ENCODE measurements at regions not wholly inside any gene's neighbourhood (a gene's known extent, or its start where the extent isn't known, plus 50 kb on each side); places are given as distances from the start of the nearest gene placed in this dataset.

DNA sequence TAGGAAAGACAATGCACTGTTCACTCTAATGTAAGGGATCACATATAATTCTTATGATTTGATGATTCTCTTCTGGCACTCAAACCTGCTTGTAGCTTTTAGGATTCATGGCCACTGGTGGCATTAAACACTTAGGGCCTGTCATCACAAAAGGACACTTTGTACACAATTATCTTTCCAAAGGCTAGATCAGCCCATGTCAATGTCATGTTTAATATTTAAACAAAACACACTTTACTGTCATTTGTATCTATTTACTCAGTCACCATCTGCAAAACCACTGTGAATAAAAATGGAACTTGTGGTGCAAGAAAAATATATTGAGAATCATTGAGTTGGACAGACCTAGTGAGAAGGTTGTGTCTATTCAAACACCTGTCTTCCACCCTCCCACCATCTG lies 83.6 kb upstream of the TTC29 start:
- TF ChIP-seq, protein P1, sequence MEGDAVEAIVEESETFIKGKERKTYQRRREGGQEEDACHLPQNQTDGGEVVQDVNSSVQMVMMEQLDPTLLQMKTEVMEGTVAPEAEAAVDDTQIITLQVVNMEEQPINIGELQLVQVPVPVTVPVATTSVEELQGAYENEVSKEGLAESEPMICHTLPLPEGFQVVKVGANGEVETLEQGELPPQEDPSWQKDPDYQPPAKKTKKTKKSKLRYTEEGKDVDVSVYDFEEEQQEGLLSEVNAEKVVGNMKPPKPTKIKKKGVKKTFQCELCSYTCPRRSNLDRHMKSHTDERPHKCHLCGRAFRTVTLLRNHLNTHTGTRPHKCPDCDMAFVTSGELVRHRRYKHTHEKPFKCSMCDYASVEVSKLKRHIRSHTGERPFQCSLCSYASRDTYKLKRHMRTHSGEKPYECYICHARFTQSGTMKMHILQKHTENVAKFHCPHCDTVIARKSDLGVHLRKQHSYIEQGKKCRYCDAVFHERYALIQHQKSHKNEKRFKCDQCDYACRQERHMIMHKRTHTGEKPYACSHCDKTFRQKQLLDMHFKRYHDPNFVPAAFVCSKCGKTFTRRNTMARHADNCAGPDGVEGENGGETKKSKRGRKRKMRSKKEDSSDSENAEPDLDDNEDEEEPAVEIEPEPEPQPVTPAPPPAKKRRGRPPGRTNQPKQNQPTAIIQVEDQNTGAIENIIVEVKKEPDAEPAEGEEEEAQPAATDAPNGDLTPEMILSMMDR (optimal IDR thresholded peaks at IDR 0.05 in 1 of 3, IDR thresholded peaks at IDR 0.05 in 1 of 3, conservative IDR thresholded peaks at IDR 0.05 in 1 of 3; ENCODE audit: extremely low read depth in 1 of 3, insufficient read depth in 2 of 3, low read length in 3 of 3): no peak
- no peak for TF ChIP-seq EZH2 (IDR thresholded peaks at IDR 0.05; ENCODE audit: low read length)
- Histone ChIP-seq H2AFZ (ENCODE audit: control insufficient read depth, low read length) (no peak overlapping the region), H3K4me3 (ENCODE audit: control insufficient read depth in 2 of 3, extremely low read depth in 1 of 3, insufficient read depth in 2 of 3, low read depth in 1 of 3, low read length in 3 of 3) (no peak overlapping the region), H3K4me1 (ENCODE audit: control insufficient read depth, extremely low read depth, insufficient read depth, low read length) (no peaks in the 10 kb centered on the region), H3K36me3 (ENCODE audit: control insufficient read depth in 2 of 2, extremely low read depth in 1 of 2, insufficient read depth in 2 of 2, low read length in 2 of 2) (no peaks in the 10 kb centered on the region), H3K27me3 (ENCODE audit: control insufficient read depth, extremely low read depth, insufficient read depth, low read length) (no peaks in the 10 kb centered on the region), H3K79me2 (ENCODE audit: control insufficient read depth, insufficient read depth, low read length) (no peaks in the 10 kb centered on the region), H3K27ac (ENCODE audit: control insufficient read depth, insufficient read depth, low read length) (no peak overlapping the region), H3K9me3 (ENCODE audit: control insufficient read depth, low read depth, low read length) (no peaks in the 10 kb centered on the region), H3K9me1 (ENCODE audit: control insufficient read depth, extremely low read depth, insufficient read depth, low read length) (no peaks in the 10 kb centered on the region), H4K20me1 (ENCODE audit: control insufficient read depth, extremely low read depth, insufficient read depth, low read length) (no peaks in the 10 kb centered on the region), H3K4me2 (ENCODE audit: control insufficient read depth, extremely low read depth, insufficient read depth, low read depth, low read length) (no peak overlapping the region), H3K9ac (ENCODE audit: control insufficient read depth, extremely low read depth, insufficient read depth, low read length) (no peak overlapping the region)
- FAIRE-seq (no peak), DNase-seq (ENCODE audit: low read depth, low spot score) (no peak)
- dilution Hi-C loops (cut with MboI; ENCODE audit: extremely low pct_ligation_motif_present, low sequenced_read_pairs): no loop called here

DNA sequence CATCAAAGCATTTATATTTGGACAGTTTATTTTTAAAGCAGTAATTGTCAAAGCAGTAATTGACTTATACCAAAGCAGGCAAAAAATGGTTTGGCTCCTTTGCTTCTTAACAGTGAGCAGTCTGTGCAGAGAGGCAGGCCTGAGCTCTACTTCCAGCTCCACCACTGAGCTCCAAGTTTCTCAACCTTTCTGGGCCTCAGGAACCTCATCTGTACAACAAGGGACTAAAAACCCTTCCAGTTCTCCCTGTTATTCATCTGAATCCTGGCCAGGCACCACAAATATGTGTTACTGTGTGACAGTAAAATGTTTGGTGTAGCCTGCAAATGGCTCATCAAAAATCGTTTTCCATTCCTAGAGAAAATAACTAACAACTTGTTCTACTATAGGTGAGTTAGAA lies 88.7 kb upstream of the TTC29 start:
- no peaks in the 10 kb centered on the region for H3K9me3 ChIP-seq (ENCODE audit: control insufficient read depth, low read depth, low read length)

More for the DNA sequence above, 88.7 kb upstream of the TTC29 start:
- FAIRE-seq (no peak), DNase-seq (ENCODE audit: low read depth, low spot score) (no peak)
- no peak overlapping the region for H3K4me2 ChIP-seq (ENCODE audit: control insufficient read depth, extremely low read depth, insufficient read depth, low read depth, low read length)
- H3K9ac ChIP-seq (ENCODE audit: control insufficient read depth, extremely low read depth, insufficient read depth, low read length): no peak overlapping the region
- no peaks in the 10 kb centered on the region for H3K79me2 ChIP-seq (ENCODE audit: control insufficient read depth, insufficient read depth, low read length)
- H3K9me1 ChIP-seq (ENCODE audit: control insufficient read depth, extremely low read depth, insufficient read depth, low read length): no peaks in the 10 kb centered on the region
- peaks cover 2% of the 10 kb centered on the region for H3K27me3 ChIP-seq (ENCODE audit: control insufficient read depth, extremely low read depth, insufficient read depth, low read length)
- no peaks in the 10 kb centered on the region for H3K36me3 ChIP-seq (ENCODE audit: control insufficient read depth in 2 of 2, extremely low read depth in 1 of 2, insufficient read depth in 2 of 2, low read length in 2 of 2)
- no peaks in the 10 kb centered on the region for H3K4me1 ChIP-seq (ENCODE audit: control insufficient read depth, extremely low read depth, insufficient read depth, low read length)
- H3K27ac ChIP-seq (ENCODE audit: control insufficient read depth, insufficient read depth, low read length): no peak overlapping the region
- no peak overlapping the region for H2AFZ ChIP-seq (ENCODE audit: control insufficient read depth, low read length)
- TF ChIP-seq, protein P1 (optimal IDR thresholded peaks at IDR 0.05 in 1 of 3, IDR thresholded peaks at IDR 0.05 in 1 of 3, conservative IDR thresholded peaks at IDR 0.05 in 1 of 3; ENCODE audit: extremely low read depth in 1 of 3, insufficient read depth in 2 of 3, low read length in 3 of 3): no peak
- TF ChIP-seq EZH2 (IDR thresholded peaks at IDR 0.05; ENCODE audit: low read length): no peak
- H4K20me1 ChIP-seq (ENCODE audit: control insufficient read depth, extremely low read depth, insufficient read depth, low read length): no peaks in the 10 kb centered on the region
- no peak overlapping the region for H3K4me3 ChIP-seq (ENCODE audit: control insufficient read depth in 2 of 3, extremely low read depth in 1 of 3, insufficient read depth in 2 of 3, low read depth in 1 of 3, low read length in 3 of 3)
- dilution Hi-C loops (cut with MboI; ENCODE audit: extremely low pct_ligation_motif_present, low sequenced_read_pairs): no loop called here
